ENCODE measurements at regions not wholly inside any gene's neighbourhood (a gene's known extent, or its start where the extent isn't known, plus 50 kb on each side); places are given as distances from the start of the nearest gene placed in this dataset.

GRCh38 chr2:173666171-173666888 lies 298.8 kb downstream of the SP3 start:
- TF ChIP-seq, protein P1, sequence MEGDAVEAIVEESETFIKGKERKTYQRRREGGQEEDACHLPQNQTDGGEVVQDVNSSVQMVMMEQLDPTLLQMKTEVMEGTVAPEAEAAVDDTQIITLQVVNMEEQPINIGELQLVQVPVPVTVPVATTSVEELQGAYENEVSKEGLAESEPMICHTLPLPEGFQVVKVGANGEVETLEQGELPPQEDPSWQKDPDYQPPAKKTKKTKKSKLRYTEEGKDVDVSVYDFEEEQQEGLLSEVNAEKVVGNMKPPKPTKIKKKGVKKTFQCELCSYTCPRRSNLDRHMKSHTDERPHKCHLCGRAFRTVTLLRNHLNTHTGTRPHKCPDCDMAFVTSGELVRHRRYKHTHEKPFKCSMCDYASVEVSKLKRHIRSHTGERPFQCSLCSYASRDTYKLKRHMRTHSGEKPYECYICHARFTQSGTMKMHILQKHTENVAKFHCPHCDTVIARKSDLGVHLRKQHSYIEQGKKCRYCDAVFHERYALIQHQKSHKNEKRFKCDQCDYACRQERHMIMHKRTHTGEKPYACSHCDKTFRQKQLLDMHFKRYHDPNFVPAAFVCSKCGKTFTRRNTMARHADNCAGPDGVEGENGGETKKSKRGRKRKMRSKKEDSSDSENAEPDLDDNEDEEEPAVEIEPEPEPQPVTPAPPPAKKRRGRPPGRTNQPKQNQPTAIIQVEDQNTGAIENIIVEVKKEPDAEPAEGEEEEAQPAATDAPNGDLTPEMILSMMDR (IDR thresholded peaks at IDR 0.05) = no peak
- no peak for TF ChIP-seq POLR2A (IDR thresholded peaks at IDR 0.05)
